Activated CD4-positive, alpha-beta T cell treated with anti-CD3 and anti-CD28 coated beads, Interleukin-2, amount 10 ng/mL, durations not matched to agents 7 days and 5 days (primary cell): ENCODE measurements at regions not wholly inside any gene's neighbourhood (a gene's known extent, or its start where the extent isn't known, plus 50 kb on each side); places are given as distances from the start of the nearest gene placed in this dataset.

Experiments
- CTCF ChIA-PET: fragments of 350-600 bp; sonication (Branson Sonifier 250); formaldehyde crosslinking; loops from one replicate; lab custom pipeline; 2021; ENCODE audit warnings: antibody characterized with exemption; lab: Charles Lee
- POLR2A ChIA-PET: fragments of 350-600 bp; sonication (Branson Sonifier 250); formaldehyde crosslinking; loops from one replicate; lab custom pipeline; 2021; ENCODE audit warnings: antibody characterized with exemption; lab: Charles Lee
- DNase-seq: peaks from one replicate; pipeline ENCODE4 v3.0.0-alpha.2; 2020
- H3K27ac Mint-ChIP-seq: one replicate; pipeline ENCODE4 v1.8.0; 2021; ENCODE audit warnings: mild to moderate bottlenecking, moderate library complexity, mixed read lengths
- H3K27me3 Mint-ChIP-seq: one replicate; pipeline ENCODE4 v1.8.0; 2021; ENCODE audit warnings: mixed read lengths
- H3K36me3 Mint-ChIP-seq: one replicate; pipeline ENCODE4 v1.8.0; 2021; ENCODE audit warnings: low read depth, mixed read lengths
- H3K4me1 Mint-ChIP-seq: one replicate; pipeline ENCODE4 v1.8.0; 2021; ENCODE audit warnings: mixed read lengths
- H3K4me3 Mint-ChIP-seq: one replicate; pipeline ENCODE4 v1.8.0; 2021; ENCODE audit warnings: mild to moderate bottlenecking, moderate library complexity, mixed read lengths
- H3K9me3 Mint-ChIP-seq: one replicate; pipeline ENCODE4 v1.8.0; 2021; ENCODE audit warnings: mixed read lengths

GRCh38 chr16:65876056-65876408 is 490.5 kb upstream of the CDH5 start:
- no peaks in the 10 kb centered on the region for H3K27me3 Mint-ChIP-seq
- DNase-seq = no peak
- H3K4me1 Mint-ChIP-seq = no peaks in the 10 kb centered on the region
- H3K4me3 Mint-ChIP-seq = no peak overlapping the region
- no peaks in the 10 kb centered on the region for H3K9me3 Mint-ChIP-seq
- ChIA-PET CTCF (no interaction called here), POLR2A (no interaction called here)
- H3K27ac Mint-ChIP-seq = no peak overlapping the region
- H3K36me3 Mint-ChIP-seq = no peaks in the 10 kb centered on the region

DNA sequence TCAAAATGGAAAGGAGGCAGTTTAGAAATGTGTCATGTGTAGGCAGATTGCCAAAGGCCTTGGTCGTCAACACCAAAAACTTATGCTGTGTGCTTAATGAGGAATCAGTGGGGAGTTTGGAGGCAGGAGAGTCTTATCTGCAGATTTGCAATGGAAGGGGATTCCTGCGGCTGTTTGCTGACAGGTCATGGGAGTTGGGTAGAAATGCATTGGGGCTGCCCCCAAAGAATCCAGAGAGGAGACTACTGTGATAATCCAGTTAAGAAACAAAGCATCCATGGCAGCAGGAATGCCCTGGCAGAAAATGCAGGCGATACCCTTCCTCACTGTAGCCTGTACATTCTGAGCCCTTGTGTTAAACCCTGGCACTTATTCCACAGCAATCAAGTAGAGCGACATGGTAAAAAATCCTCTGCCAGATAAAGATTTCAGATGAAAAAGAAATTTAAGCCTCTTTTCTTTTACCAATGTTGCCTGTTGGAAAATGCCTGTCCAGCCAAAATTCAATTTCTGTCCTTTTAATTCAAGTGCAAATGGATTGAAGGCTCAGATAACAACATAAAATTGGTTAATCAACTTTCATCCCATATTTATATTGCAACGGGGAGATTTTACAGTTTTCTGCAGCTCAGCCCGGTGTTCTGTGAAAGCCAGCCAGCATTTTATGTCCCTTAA is 491.0 kb upstream of the CDH5 start:
- Mint-ChIP-seq H3K36me3 (no peaks in the 10 kb centered on the region), H3K27me3 (no peaks in the 10 kb centered on the region), H3K4me3 (no peak overlapping the region), H3K4me1 (no peaks in the 10 kb centered on the region), H3K27ac (no peak overlapping the region), H3K9me3 (no peaks in the 10 kb centered on the region)
- POLR2A ChIA-PET = no interaction called here
- DNase-seq = no peak
- CTCF ChIA-PET = no interaction called here

GRCh38 chr16:65869261-65869660 is 497.2 kb upstream of the CDH5 start:
- CTCF ChIA-PET = no interaction called here
- Mint-ChIP-seq H3K27ac (no peak overlapping the region), H3K4me1 (no peaks in the 10 kb centered on the region), H3K27me3 (no peaks in the 10 kb centered on the region), H3K4me3 (no peak overlapping the region), H3K36me3 (no peaks in the 10 kb centered on the region), H3K9me3 (peaks cover 3% of the 10 kb centered on the region)
- POLR2A ChIA-PET = no interaction called here
- DNase-seq = no peak

DNA sequence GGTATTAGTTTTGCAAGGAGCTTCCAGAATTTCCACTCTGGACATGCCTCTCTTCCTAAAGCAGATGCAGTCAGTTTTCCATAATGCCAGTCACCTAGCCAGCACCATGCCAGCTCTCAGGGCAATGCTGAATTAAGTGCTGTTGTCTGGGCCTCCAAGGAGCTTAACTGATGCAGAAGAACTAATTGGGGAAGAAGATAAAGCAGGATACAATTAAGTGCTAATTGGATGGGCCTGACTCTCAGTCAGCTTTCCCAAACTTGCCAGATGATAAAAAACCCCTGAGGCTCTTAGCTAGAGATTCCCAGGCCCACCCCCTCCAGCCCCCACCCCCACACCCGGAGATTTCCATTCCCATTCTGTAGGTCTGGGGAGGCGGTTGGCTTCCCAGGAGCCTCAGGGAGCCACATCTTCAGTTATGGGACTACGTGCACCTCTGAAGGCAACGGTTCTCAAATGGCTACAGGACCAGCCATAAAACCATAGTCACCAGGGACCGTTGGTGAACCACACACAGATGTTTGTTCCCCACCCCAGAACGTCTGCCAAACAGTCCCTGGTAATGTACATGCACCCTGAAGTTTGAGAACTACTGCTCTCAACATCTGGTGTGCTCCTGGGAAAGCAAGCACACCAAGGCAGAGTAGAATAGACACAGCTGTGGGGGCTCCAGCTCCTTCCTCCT is 499.1 kb upstream of the CDH5 start:
- no peak overlapping the region for H3K4me3 Mint-ChIP-seq
- no peak for DNase-seq
- no peaks in the 10 kb centered on the region for H3K36me3 Mint-ChIP-seq
- CTCF ChIA-PET = no interaction called here
- H3K9me3 Mint-ChIP-seq = peaks cover 5% of the 10 kb centered on the region
- POLR2A ChIA-PET = no interaction called here
- H3K4me1 Mint-ChIP-seq = no peaks in the 10 kb centered on the region
- H3K27ac Mint-ChIP-seq = no peak overlapping the region
- H3K27me3 Mint-ChIP-seq = no peaks in the 10 kb centered on the region

DNA sequence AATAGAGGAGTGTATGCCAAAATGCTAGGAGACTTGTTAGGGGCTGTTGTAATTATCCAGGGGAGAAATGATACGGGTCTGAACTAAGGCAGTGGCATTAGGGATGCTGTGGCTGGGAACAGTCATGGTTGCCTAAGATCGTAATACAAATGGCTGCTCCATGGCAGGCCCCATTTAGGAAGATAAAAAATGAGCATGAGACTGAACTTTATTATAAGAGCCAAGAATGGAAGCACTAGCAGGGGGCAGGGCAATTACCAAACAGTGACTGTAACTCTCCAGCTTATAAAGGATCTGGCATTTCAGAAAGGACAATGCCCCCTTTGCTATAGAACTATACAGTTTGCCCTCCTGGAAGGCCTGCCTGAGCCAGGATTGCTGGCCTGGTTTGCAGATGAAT is 503.3 kb upstream of the CDH5 start:
- Mint-ChIP-seq H3K4me1 (no peaks in the 10 kb centered on the region), H3K27ac (no peak overlapping the region), H3K9me3 (peaks cover 5% of the 10 kb centered on the region), H3K27me3 (no peaks in the 10 kb centered on the region), H3K4me3 (no peak overlapping the region), H3K36me3 (no peaks in the 10 kb centered on the region)
- no peak for DNase-seq
- CTCF ChIA-PET = no interaction called here
- POLR2A ChIA-PET = no interaction called here

DNA sequence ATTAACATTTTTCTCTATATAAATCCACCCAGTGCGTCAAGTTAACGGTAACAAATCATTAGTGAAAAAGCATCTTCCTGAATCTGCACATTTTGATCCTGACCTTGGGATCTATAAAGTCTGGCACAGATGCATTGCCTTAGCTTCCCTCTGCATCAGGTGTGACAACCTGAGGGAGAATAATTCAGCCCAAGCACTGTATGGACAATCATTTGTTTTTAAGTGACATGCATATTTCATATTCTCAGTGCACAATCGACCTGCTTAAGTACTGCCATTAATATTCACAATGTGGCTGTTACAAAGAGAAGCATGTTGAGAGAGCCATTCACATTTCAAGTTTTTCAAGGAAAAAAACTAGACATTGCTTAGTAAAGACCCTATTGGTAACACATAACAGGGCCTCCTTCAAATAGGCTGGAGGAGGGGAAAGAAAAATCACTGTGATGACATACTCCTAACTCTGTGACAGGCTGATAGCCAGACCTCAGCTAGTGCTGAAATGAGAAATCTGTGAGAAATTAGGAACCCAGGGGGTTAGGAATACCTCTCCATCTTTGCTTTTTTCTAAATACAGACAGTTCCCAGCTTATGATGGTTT is 505.3 kb upstream of the CDH5 start:
- DNase-seq = no peak
- no peaks in the 10 kb centered on the region for H3K4me1 Mint-ChIP-seq
- no peaks in the 10 kb centered on the region for H3K36me3 Mint-ChIP-seq
- no peaks in the 10 kb centered on the region for H3K27me3 Mint-ChIP-seq
- H3K4me3 Mint-ChIP-seq = no peak overlapping the region
- no peak overlapping the region for H3K27ac Mint-ChIP-seq
- H3K9me3 Mint-ChIP-seq = peaks cover 5% of the 10 kb centered on the region
- ChIA-PET POLR2A (no interaction called here), CTCF (no interaction called here)

DNA sequence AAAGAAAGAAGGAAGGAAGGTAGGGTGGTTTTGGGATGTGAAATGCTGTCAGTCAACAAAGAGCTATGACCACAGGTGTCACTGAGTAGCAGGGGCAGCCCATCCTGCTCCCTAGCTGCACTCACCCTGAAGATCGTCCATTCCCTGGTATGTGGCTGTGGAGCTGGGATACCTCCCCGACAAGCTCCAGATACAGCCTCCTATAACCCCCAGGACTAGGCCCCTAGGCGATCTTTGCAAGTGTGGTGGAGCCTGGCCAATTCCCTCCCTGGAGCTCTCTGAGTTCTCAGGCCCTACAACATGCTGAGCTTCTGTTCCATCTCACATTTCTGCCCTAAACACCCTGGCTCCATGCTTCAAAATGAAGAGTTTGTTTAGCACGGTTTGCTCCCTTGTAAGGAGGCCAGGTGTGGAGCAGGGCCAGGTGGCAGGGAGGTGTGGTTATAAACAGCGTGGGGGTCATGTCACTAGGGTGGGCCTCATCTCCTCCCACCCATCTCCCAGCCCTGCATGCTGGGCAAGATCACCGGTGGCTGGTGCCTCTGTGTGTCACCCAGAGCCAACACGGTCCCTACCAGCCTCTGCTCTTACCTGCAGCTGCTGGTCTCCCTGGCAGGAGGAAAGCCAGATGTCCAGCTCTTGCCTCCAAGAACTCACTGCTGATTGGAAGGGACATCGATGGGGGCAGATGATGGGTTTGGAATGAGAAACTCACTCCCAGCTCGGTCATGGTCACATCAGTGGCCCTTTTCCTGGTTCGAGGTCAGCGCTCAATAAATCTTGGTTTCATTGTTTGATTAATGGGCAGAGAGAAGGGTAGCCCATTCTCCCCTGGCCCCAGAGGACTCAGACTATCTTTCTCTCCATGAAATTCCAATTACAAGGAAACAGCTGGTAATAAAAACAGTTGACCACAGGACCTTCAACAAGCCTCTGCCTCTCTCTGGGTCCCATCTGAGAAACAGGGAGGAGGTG is 511.0 kb upstream of the CDH5 start:
- Mint-ChIP-seq H3K27me3 (no peaks in the 10 kb centered on the region), H3K4me1 (no peaks in the 10 kb centered on the region), H3K27ac (no peak overlapping the region), H3K4me3 (no peak overlapping the region), H3K9me3 (no peaks in the 10 kb centered on the region), H3K36me3 (no peaks in the 10 kb centered on the region)
- POLR2A ChIA-PET = no interaction called here
- CTCF ChIA-PET = interaction anchor here (1.0 kb wide), 1 partner anchor 449 kb away, joined by 3 read pairs; no protein-coding TSS in a partner anchor
- DNase-seq = no peak

DNA sequence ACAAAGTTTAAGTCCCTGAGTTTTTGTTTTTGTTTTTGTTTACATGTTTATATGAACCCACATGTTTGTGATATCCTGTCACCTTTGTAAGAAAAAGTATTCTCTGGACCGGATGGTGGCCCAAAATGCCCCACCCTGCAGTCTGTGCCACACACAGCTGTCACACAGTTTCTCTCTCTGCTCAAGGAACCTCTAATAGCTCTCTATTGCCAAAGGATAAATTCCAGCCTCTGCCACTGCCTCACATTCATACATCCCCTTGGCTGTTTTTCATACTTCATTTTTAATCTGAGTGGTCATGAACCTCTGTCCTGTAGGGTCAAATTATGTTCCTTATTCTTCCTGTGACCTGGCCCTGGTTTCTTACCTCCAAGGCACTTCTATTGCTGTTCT is 520.3 kb upstream of the CDH5 start:
- ChIA-PET POLR2A (no interaction called here), CTCF (no interaction called here)
- H3K36me3 Mint-ChIP-seq = no peaks in the 10 kb centered on the region
- H3K27me3 Mint-ChIP-seq = no peaks in the 10 kb centered on the region
- H3K27ac Mint-ChIP-seq = no peak overlapping the region
- no peak overlapping the region for H3K4me3 Mint-ChIP-seq
- no peaks in the 10 kb centered on the region for H3K4me1 Mint-ChIP-seq
- no peaks in the 10 kb centered on the region for H3K9me3 Mint-ChIP-seq
- no peak for DNase-seq

DNA sequence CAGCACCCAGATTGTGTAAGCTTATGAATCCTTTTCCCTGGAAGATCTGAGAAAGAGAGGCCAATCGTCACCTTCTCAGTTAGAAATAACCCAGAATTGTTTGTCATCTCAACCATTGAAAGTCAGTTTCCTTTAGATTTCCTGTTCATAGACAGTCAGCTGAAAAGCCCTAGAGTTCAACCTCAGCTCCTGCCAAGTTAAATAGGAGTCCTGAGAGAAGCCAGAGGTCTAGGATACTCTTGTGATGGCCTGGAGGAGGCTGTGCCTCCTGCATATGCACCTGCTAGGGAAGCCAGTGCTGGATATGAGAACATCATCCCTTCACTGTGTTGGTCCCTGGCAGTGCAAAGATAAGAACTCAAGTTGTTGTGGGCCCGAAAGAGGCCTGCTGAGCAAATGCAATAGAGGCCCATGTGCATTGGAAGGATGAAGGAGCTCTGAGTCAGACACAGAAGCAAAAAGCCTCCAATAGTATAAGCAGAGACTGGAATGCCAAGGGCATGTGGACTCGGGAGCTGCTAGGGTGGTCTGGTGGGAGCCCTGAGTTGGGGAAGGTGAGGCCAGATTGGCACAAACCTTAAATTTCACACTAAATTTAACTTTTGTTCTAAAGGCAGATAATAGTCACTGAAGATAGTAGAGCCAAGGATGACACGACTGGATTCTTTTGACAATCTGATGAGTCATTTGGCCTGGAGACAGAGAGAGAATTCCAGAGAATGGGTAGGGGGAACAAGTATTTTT is 520.9 kb upstream of the CDH5 start:
- POLR2A ChIA-PET = no interaction called here
- H3K27me3 Mint-ChIP-seq = no peaks in the 10 kb centered on the region
- no peak for DNase-seq
- no peaks in the 10 kb centered on the region for H3K36me3 Mint-ChIP-seq
- H3K9me3 Mint-ChIP-seq = no peaks in the 10 kb centered on the region
- no peak overlapping the region for H3K4me3 Mint-ChIP-seq
- CTCF ChIA-PET = no interaction called here
- no peak overlapping the region for H3K27ac Mint-ChIP-seq
- no peaks in the 10 kb centered on the region for H3K4me1 Mint-ChIP-seq

DNA sequence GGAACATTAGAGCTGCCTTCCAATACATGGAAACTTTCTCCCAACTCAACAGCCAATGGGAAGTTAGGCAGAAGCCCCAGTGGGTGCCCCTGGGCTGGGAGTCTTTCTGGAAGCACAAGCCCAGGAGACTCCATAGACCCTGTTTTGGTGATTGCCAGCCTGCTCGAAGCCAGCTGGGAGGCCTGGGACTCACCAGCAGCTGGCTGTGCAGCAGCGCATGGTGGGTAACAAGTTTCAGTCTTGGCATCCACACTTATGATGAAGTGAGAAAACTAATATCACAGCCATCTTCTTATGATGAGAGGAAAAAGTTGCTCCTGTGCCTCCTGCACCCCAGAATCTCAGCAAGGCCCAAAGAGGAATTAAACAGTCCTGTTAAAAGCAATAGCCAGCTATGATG is 522.5 kb upstream of the CDH5 start:
- no peak for DNase-seq
- CTCF ChIA-PET = no interaction called here
- Mint-ChIP-seq H3K4me3 (no peak overlapping the region), H3K4me1 (no peaks in the 10 kb centered on the region), H3K27me3 (no peaks in the 10 kb centered on the region), H3K27ac (no peak overlapping the region), H3K36me3 (no peaks in the 10 kb centered on the region), H3K9me3 (no peaks in the 10 kb centered on the region)
- POLR2A ChIA-PET = no interaction called here

DNA sequence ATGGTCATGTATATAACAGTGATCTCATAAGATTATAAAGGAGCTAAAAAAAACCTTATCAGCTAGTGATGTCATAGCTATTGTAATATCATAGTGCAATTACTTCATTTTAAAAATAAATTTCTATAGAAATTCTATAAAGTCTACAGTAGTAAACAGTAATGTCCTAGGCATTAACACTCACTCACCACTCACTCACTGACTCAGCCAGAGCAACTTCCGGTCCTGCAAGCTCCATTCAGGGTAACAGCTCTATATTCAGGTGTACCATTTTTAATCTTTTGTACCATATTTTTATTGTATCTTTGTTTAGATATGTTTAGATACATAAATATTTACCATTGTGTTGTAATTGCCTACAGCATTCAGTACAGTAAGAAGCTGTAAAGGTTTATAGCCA is 524.4 kb upstream of the CDH5 start:
- no peak overlapping the region for H3K4me3 Mint-ChIP-seq
- no peaks in the 10 kb centered on the region for H3K4me1 Mint-ChIP-seq
- POLR2A ChIA-PET = no interaction called here
- DNase-seq = no peak
- no peaks in the 10 kb centered on the region for H3K9me3 Mint-ChIP-seq
- CTCF ChIA-PET = no interaction called here
- no peak overlapping the region for H3K27ac Mint-ChIP-seq
- no peaks in the 10 kb centered on the region for H3K36me3 Mint-ChIP-seq
- no peaks in the 10 kb centered on the region for H3K27me3 Mint-ChIP-seq

DNA sequence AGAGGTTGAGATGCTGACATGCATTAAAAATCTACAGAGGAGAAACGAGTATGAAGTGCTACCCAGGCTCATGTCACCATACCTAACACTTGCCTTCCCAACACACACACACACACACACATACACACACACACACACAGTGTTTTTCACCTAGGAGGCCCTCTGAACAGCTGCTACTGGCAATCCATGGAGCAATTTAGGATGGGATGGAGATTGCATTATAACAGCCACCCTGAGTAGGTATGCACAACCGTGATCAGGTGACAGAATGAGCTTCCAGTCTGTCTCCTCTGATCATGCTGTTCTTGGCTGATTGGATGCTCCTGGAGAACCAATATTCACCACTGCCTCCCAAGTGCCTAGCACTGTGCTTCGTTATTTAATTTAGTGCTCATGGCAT is 528.5 kb upstream of the CDH5 start:
- no peaks in the 10 kb centered on the region for H3K9me3 Mint-ChIP-seq
- no peaks in the 10 kb centered on the region for H3K4me1 Mint-ChIP-seq
- CTCF ChIA-PET = no interaction called here
- no peak overlapping the region for H3K4me3 Mint-ChIP-seq
- H3K36me3 Mint-ChIP-seq = no peaks in the 10 kb centered on the region
- POLR2A ChIA-PET = no interaction called here
- H3K27me3 Mint-ChIP-seq = no peaks in the 10 kb centered on the region
- DNase-seq = no peak
- H3K27ac Mint-ChIP-seq = no peak overlapping the region
